ENCODE measurements at regions not wholly inside any gene's neighbourhood (a gene's known extent, or its start where the extent isn't known, plus 50 kb on each side); places are given as distances from the start of the nearest gene placed in this dataset.

GRCh38 chr2:150011161-150011730 lies 423.7 kb upstream of the MMADHC start:
- no peak overlapping the region for H3K27ac Mint-ChIP-seq
- H3K36me3 Mint-ChIP-seq, result no peaks in the 10 kb centered on the region
- no peak for ATAC-seq (ENCODE audit: low read depth)
- no peaks in the 10 kb centered on the region for H3K9me3 Mint-ChIP-seq
- POLR2A ChIA-PET, result no interaction called here
- DNase-seq, result no peak
- H3K4me3 Mint-ChIP-seq, result no peak overlapping the region
- no peaks in the 10 kb centered on the region for H3K27me3 Mint-ChIP-seq
- H3K4me1 Mint-ChIP-seq, result no peaks in the 10 kb centered on the region

DNA sequence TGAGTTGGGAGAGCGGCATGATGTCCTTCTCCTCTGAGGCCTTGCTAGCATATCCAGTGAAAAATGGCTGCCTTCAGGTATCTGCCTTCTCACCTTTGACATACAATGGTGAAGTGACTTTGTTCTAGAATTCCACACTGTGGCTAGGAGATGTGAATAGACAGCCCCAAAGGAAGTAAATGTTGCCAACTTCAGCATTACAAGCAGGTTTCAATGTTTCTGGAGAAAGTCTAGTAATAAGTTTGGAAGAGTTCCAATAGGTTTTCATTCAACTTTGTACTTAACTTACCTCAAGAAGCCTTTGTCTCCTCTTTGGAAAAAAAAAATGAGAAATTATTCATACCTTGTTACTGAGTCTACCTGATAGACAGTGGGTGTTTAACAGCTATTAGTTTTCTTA lies 421.3 kb upstream of the MMADHC start:
- ATAC-seq (ENCODE audit: low read depth) (no peak), DNase-seq (no peak)
- Mint-ChIP-seq H3K27me3 (no peaks in the 10 kb centered on the region), H3K4me3 (no peak overlapping the region), H3K9me3 (no peaks in the 10 kb centered on the region), H3K4me1 (no peaks in the 10 kb centered on the region), H3K36me3 (no peaks in the 10 kb centered on the region), H3K27ac (no peak overlapping the region)
- POLR2A ChIA-PET, result no interaction called here

DNA sequence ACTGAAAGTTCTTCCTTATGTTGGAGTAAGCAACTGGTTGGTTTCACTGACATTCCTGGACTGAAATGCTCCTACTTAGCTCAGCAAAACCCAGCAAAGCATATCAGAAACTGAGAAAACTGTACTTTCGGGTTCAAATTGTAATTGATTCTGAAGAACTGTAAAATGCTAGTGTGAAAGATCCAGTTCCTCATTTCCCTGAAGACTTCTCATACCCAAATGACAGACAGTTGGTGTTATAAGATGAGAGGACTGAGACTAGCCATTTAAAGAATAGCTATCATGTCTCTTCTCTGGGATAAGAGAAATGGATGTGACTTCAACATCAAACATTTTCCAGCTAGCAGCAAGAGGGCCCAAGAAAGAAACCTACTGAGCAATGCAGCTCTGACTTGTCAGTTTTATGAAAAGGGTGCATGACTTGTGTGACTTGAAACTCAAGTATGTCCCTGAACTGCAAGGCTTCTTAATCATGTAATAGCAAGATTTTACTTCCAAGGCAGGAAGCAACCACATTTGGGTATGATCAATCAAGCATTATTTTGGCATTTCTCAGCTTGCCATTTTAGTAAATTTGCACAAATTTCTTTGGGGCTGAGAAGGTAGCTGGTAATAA lies 420.3 kb upstream of the MMADHC start:
- H3K9me3 Mint-ChIP-seq, result no peaks in the 10 kb centered on the region
- no peaks in the 10 kb centered on the region for H3K4me1 Mint-ChIP-seq
- POLR2A ChIA-PET, result no interaction called here
- no peak for DNase-seq
- H3K27ac Mint-ChIP-seq, result no peak overlapping the region
- no peak overlapping the region for H3K4me3 Mint-ChIP-seq
- H3K36me3 Mint-ChIP-seq, result no peaks in the 10 kb centered on the region
- H3K27me3 Mint-ChIP-seq, result no peaks in the 10 kb centered on the region
- no peak for ATAC-seq (ENCODE audit: low read depth)

DNA sequence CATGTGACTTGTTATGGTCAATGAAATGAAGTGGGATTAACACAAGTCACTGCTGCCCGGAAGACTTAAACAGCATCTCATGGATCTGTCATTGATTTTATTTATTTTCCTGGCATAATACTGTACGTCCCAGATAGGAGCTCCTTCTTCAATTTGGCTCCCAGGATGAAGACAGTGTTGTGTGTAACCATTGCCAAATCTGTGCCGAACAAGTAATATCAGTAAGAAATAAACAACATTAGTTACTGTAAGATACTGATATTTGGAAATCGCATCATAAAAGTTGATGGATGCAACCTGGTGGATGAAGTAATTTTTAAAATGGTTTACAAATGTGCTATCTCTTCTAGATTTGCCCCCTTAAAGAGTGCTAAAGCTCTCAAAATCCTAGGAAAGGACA lies 419.0 kb upstream of the MMADHC start:
- H3K4me1 Mint-ChIP-seq, result no peaks in the 10 kb centered on the region

GRCh38 chr2:150003544-150003943 lies 416.0 kb upstream of the MMADHC start:
- Mint-ChIP-seq H3K27me3 (no peaks in the 10 kb centered on the region), H3K4me3 (no peak overlapping the region), H3K27ac (no peak overlapping the region), H3K36me3 (no peaks in the 10 kb centered on the region), H3K9me3 (no peaks in the 10 kb centered on the region), H3K4me1 (no peaks in the 10 kb centered on the region)
- POLR2A ChIA-PET, result no interaction called here
- no peak for DNase-seq
- no peak for ATAC-seq (ENCODE audit: low read depth)

More for the DNA sequence above, 419.0 kb upstream of the MMADHC start:
- Mint-ChIP-seq H3K27ac (no peak overlapping the region), H3K27me3 (no peaks in the 10 kb centered on the region), H3K4me3 (no peak overlapping the region), H3K9me3 (no peaks in the 10 kb centered on the region), H3K36me3 (no peaks in the 10 kb centered on the region)
- no peak for DNase-seq
- no peak for ATAC-seq (ENCODE audit: low read depth)
- POLR2A ChIA-PET, result no interaction called here

GRCh38 chr2:150001788-150002187 lies 414.2 kb upstream of the MMADHC start:
- Mint-ChIP-seq H3K27me3 (no peaks in the 10 kb centered on the region), H3K9me3 (peaks cover 3% of the 10 kb centered on the region), H3K4me3 (no peak overlapping the region), H3K4me1 (no peaks in the 10 kb centered on the region), H3K36me3 (no peaks in the 10 kb centered on the region), H3K27ac (no peak overlapping the region)
- DNase-seq (no peak), ATAC-seq (ENCODE audit: low read depth) (no peak)
- POLR2A ChIA-PET, result no interaction called here

DNA sequence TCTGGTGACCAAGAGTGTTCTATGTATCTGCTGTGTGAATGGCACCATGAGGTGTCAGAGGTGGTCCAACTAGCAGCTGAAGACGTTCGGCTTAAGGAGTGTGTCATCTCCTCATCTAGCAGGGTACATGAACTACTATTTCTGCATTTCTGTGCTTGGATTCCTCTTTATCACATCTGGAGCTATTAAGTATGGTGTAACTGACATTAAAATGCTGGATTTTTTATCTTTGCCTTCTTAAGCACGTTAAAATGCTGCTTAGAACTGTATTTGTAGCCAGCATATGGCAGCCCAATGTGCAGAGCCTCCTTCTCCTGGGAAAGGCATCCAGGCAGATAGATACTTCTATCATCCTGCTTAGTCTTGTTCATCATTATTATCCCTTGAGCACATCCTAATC lies 409.3 kb upstream of the MMADHC start:
- ATAC-seq (ENCODE audit: low read depth) (no peak), DNase-seq (no peak)
- no peaks in the 10 kb centered on the region for H3K4me1 Mint-ChIP-seq
- H3K27ac Mint-ChIP-seq, result no peak overlapping the region
- H3K27me3 Mint-ChIP-seq, result no peaks in the 10 kb centered on the region
- no peak overlapping the region for H3K4me3 Mint-ChIP-seq
- H3K9me3 Mint-ChIP-seq, result peaks cover 3% of the 10 kb centered on the region
- no peaks in the 10 kb centered on the region for H3K36me3 Mint-ChIP-seq
- POLR2A ChIA-PET, result no interaction called here

DNA sequence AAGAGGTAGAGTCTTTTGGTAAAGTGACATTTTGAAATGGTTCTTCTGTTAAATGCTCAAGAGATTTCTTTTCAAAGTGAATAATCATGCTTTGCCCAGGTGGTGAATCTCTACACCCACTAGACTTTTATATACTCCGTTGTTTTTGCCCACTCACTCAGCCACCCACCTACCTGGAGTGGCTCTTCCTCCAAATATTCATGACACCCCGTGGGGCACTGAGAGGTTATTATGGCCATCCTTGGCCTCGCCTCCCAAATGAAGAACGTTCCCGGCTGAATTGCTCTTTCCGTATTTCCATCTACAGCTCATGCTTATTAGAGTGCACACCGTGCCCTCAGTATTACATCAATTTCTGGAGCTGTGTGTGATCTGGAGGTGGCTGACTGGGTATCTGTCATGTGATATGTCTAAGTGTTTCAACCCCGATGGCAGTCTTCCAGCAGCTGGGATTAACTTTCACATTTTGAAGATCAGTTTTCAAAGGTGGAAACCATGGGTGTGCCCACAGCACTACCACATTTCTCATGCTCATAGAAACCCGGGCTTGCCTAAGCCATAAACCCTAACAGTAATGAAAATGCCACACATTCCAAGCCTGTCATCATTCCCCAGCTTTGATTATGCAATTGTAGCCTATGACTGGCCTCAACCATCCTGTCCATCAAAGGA lies 406.6 kb upstream of the MMADHC start:
- POLR2A ChIA-PET, result no interaction called here
- no peaks in the 10 kb centered on the region for H3K4me1 Mint-ChIP-seq
- ATAC-seq (ENCODE audit: low read depth), result no peak
- no peaks in the 10 kb centered on the region for H3K36me3 Mint-ChIP-seq
- DNase-seq, result no peak
- H3K9me3 Mint-ChIP-seq, result peaks cover 3% of the 10 kb centered on the region
- H3K27me3 Mint-ChIP-seq, result no peaks in the 10 kb centered on the region
- H3K27ac Mint-ChIP-seq, result no peak overlapping the region
- no peak overlapping the region for H3K4me3 Mint-ChIP-seq

GRCh38 chr2:149993316-149993715 lies 405.7 kb upstream of the MMADHC start:
- Mint-ChIP-seq H3K27me3 (no peaks in the 10 kb centered on the region), H3K4me1 (no peaks in the 10 kb centered on the region), H3K27ac (no peak overlapping the region), H3K4me3 (no peak overlapping the region), H3K9me3 (peaks cover 3% of the 10 kb centered on the region), H3K36me3 (no peaks in the 10 kb centered on the region)
- DNase-seq (no peak), ATAC-seq (ENCODE audit: low read depth) (no peak)
- POLR2A ChIA-PET, result no interaction called here

GRCh38 chr2:149991576-149991975 lies 404.0 kb upstream of the MMADHC start:
- Mint-ChIP-seq H3K9me3 (no peaks in the 10 kb centered on the region), H3K27ac (no peak overlapping the region), H3K4me1 (no peaks in the 10 kb centered on the region), H3K27me3 (no peaks in the 10 kb centered on the region), H3K36me3 (no peaks in the 10 kb centered on the region), H3K4me3 (no peak overlapping the region)
- POLR2A ChIA-PET, result no interaction called here
- ATAC-seq (ENCODE audit: low read depth), result no peak
- DNase-seq, result no peak

DNA sequence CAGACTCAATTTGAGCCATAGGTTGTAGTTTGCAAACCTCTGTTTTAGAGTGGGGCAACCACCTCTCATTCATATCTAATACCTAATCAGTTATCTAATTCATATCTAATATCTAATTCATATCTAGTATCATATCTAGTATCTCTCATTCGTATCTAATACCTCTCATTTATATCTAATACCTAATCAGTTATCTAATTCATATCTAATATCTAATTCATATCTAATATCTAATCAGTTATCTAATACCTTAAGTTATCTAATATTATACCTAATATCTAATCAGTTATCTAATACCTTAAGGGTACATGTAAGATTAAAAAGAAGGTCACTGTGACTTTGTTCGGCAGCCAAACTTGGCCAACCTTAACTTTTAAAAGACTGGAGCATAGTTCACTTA lies 403.4 kb upstream of the MMADHC start:
- DNase-seq (no peak), ATAC-seq (ENCODE audit: low read depth) (no peak)
- Mint-ChIP-seq H3K9me3 (no peaks in the 10 kb centered on the region), H3K27ac (no peak overlapping the region), H3K4me1 (no peaks in the 10 kb centered on the region), H3K4me3 (no peak overlapping the region), H3K36me3 (no peaks in the 10 kb centered on the region), H3K27me3 (no peaks in the 10 kb centered on the region)
- POLR2A ChIA-PET, result no interaction called here

- no peak for DNase-seq
- no peaks in the 10 kb centered on the region for H3K4me1 Mint-ChIP-seq
- H3K27ac Mint-ChIP-seq, result no peak overlapping the region
- POLR2A ChIA-PET, result no interaction called here
- no peaks in the 10 kb centered on the region for H3K27me3 Mint-ChIP-seq
- ATAC-seq (ENCODE audit: low read depth), result no peak
- no peak overlapping the region for H3K4me3 Mint-ChIP-seq
- H3K36me3 Mint-ChIP-seq, result no peaks in the 10 kb centered on the region
- no peaks in the 10 kb centered on the region for H3K9me3 Mint-ChIP-seq
These were observed 402.0 kb upstream of the MMADHC start for GRCh38 chr2:149989447-149990063.

- H3K4me3 Mint-ChIP-seq, result no peak overlapping the region
- H3K4me1 Mint-ChIP-seq, result no peaks in the 10 kb centered on the region
- H3K27me3 Mint-ChIP-seq, result no peaks in the 10 kb centered on the region
- H3K36me3 Mint-ChIP-seq, result no peaks in the 10 kb centered on the region
- POLR2A ChIA-PET, result no interaction called here
- no peak overlapping the region for H3K27ac Mint-ChIP-seq
- ATAC-seq (ENCODE audit: low read depth) (no peak), DNase-seq (no peak)
- no peaks in the 10 kb centered on the region for H3K9me3 Mint-ChIP-seq
These were observed 400.8 kb upstream of the MMADHC start for GRCh38 chr2:149988361-149988760.

- H3K9me3 Mint-ChIP-seq, result no peaks in the 10 kb centered on the region
- H3K4me1 Mint-ChIP-seq, result no peaks in the 10 kb centered on the region
- no peak for ATAC-seq (ENCODE audit: low read depth)
- POLR2A ChIA-PET, result no interaction called here
- no peaks in the 10 kb centered on the region for H3K36me3 Mint-ChIP-seq
- H3K4me3 Mint-ChIP-seq, result no peak overlapping the region
- no peak for DNase-seq
- H3K27me3 Mint-ChIP-seq, result no peaks in the 10 kb centered on the region
- no peak overlapping the region for H3K27ac Mint-ChIP-seq
These were observed 399.3 kb upstream of the MMADHC start for GRCh38 chr2:149986861-149987260.

All from activated naive CD8-positive, alpha-beta T cell treated with anti-CD3 and anti-CD28 coated beads, Interleukin-2, amount 10 ng/mL, durations not matched to agents 7 days and 5 days (primary cell).